ENCODE measurements at regions not wholly inside any gene's neighbourhood (a gene's known extent, or its start where the extent isn't known, plus 50 kb on each side); places are given as distances from the start of the nearest gene placed in this dataset.

GRCh38 chr16:52869243-52869642 lies 183.5 kb downstream of the CHD9NB start:
- TF ChIP-seq SMC3 (IDR thresholded peaks at IDR 0.05) (no peak), CTCF (IDR thresholded peaks at IDR 0.05) (no peak), PHF8 (IDR thresholded peaks at IDR 0.05; ENCODE audit: borderline replicate concordance, low read depth) (no peak), CHD4 (IDR thresholded peaks at IDR 0.05; ENCODE audit: borderline replicate concordance) (no peak), POLR2A (IDR thresholded peaks at IDR 0.05; ENCODE audit: low read length) (no peak), EP300 (IDR thresholded peaks at IDR 0.05) (no peak)

Measured in A549 (cell line).